Muscle of leg (tissue), 3 donors: ENCODE measurements at regions not wholly inside any gene's neighbourhood (a gene's known extent, or its start where the extent isn't known, plus 50 kb on each side); places are given as distances from the start of the nearest gene placed in this dataset.

Source experiments
- DNase-seq: peaks from one replicate; pipeline ENCODE4 v3.0.0; 2013
- H3K27ac ChIP-seq: one replicate; pipeline ENCODE4 v1.5.1; 2013; ENCODE audit warnings: mild to moderate bottlenecking, low read length, control low read depth
- H3K27me3 ChIP-seq: one replicate; pipeline ENCODE4 v1.6.1; 2013; ENCODE audit warnings: low read length; ENCODE audit not compliant: control insufficient read depth, insufficient read depth
- H3K36me3 ChIP-seq: one replicate; pipeline ENCODE4 v1.6.1; 2013; ENCODE audit warnings: low read length; ENCODE audit not compliant: control insufficient read depth, insufficient read depth
- H3K4me1 ChIP-seq: one replicate; pipeline ENCODE4 v1.6.1; 2013; ENCODE audit warnings: low read length; ENCODE audit not compliant: control insufficient read depth, insufficient read depth
- H3K4me3 ChIP-seq: one replicate; pipeline ENCODE4 v1.5.1; 2013; ENCODE audit warnings: low read length, control low read depth
- H3K9me3 ChIP-seq: replicated peaks from 2 replicates; pipeline ENCODE4 v1.6.1; 2013; ENCODE audit warnings: low read depth, low read length; ENCODE audit not compliant: control insufficient read depth
- WGBS: methylation state at CpG from one replicate; pipeline ENCODE4 v1.1.5; 2013; ENCODE audit warnings: missing lambda C conversion rate; ENCODE audit not compliant: insufficient coverage; 5-methylcytosine and 5-hydroxymethylcytosine counted together

DNA sequence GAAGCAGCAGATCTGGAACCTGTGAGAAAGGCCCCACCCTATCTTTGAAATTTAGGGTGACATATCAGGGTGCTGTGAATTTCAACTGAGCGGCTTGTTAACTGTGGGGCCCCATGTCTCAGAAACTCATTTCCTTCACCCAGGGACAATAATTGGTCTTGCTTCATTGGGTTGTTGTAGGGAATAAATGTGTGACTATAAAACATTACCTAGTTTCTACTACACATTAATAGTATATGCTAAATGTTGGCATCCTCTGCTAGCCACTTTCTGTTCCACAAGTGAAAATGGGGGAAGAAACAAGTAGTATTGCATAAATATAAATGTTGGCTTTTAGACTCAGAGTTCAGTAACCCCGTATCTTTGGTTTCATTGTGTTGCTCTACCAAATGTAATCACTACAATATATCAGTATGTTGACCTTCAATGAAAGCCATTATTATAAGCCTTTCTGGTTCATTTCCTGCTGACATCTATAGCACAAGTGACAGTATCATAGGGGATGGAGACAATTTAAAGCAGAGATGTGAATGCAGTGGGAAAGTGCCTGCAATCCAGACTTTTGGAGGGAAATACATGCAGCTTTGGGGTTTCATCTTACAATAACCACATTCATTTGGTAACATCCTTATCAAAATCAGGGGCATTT lies 905.5 kb upstream of the RAG2 start:
- no peaks in the 10 kb centered on the region for H3K36me3 ChIP-seq
- no CpG with 5 or more reads among the region's 2 CpGs for WGBS
- no peak overlapping the region for H3K27ac ChIP-seq

DNA sequence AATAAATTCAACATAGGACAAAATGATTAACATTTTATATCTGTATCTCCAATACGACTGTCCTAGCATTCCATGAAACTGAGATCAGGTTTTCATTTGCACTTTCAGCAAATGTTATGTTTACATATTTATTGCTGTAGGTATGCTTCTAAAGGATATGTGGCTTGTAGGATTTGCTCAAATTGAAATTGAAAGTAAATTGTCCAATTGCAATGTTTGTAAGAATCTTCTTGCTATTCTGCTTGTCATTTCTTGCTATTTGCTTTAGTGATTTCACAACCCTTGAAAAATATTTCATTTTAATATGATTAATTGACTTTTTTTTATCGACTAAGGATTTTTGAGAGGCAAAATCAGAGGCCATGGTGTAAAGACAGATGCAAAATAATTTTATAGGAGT lies 904.2 kb upstream of the RAG2 start:
- WGBS: no CpG with 5 or more reads among the region's 2 CpGs
- H3K9me3 ChIP-seq: no peaks in the 10 kb centered on the region
- no peak overlapping the region for H3K4me3 ChIP-seq
- no peak overlapping the region for H3K27ac ChIP-seq
- no peak for DNase-seq
- H3K27me3 ChIP-seq: no peaks in the 10 kb centered on the region
- H3K4me1 ChIP-seq: no peaks in the 10 kb centered on the region
- H3K36me3 ChIP-seq: no peaks in the 10 kb centered on the region

More for the DNA sequence above, 905.5 kb upstream of the RAG2 start:
- Histone ChIP-seq H3K9me3 (no peaks in the 10 kb centered on the region), H3K4me3 (no peak overlapping the region), H3K4me1 (no peaks in the 10 kb centered on the region), H3K27me3 (no peaks in the 10 kb centered on the region)
- no peak for DNase-seq

- no peaks in the 10 kb centered on the region for H3K9me3 ChIP-seq
- H3K27ac ChIP-seq: no peak overlapping the region
- H3K4me1 ChIP-seq: no peaks in the 10 kb centered on the region
- no peaks in the 10 kb centered on the region for H3K27me3 ChIP-seq
- H3K36me3 ChIP-seq: no peaks in the 10 kb centered on the region
- DNase-seq: no peak
- 67% methylated on average over 2 of the region's 2 CpGs for WGBS
- H3K4me3 ChIP-seq: no peak overlapping the region
Measured at GRCh38 chr11:37500425-37500824, 902.4 kb upstream of the RAG2 start.

- no CpG with 5 or more reads among the region's 1 CpG for WGBS
Measured at GRCh38 chr11:37497326-37497725, 899.3 kb upstream of the RAG2 start.

DNA sequence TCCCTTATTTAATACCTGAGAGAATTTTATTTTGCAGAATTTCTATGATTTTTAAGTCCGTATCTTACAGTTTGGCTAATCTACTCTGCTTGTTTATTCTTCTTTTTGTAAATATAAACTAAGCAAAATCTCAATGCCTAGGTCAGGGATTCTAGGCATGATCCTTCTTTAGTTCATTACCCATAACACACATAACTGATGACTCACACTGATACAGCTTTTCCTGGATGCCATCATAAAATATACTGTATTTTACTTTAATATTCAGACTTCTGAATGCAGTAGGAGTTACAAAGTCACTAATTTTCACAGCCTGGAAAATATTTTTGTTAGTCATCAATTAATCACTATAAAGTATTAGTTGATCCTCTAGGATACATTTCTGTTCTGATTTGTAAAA lies 898.2 kb upstream of the RAG2 start:
- no peak for DNase-seq
- no peak overlapping the region for H3K4me3 ChIP-seq
- no peaks in the 10 kb centered on the region for H3K9me3 ChIP-seq
- H3K4me1 ChIP-seq: no peaks in the 10 kb centered on the region
- no peaks in the 10 kb centered on the region for H3K27me3 ChIP-seq
- no CpG with 5 or more reads among the region's 1 CpG for WGBS
- no peak overlapping the region for H3K27ac ChIP-seq
- no peaks in the 10 kb centered on the region for H3K36me3 ChIP-seq

More at GRCh38 chr11:37497326-37497725, 899.3 kb upstream of the RAG2 start:
- DNase-seq: no peak
- no peak overlapping the region for H3K27ac ChIP-seq
- H3K4me1 ChIP-seq: no peaks in the 10 kb centered on the region
- H3K27me3 ChIP-seq: no peaks in the 10 kb centered on the region
- H3K36me3 ChIP-seq: no peaks in the 10 kb centered on the region
- H3K9me3 ChIP-seq: no peaks in the 10 kb centered on the region
- no peak overlapping the region for H3K4me3 ChIP-seq

DNA sequence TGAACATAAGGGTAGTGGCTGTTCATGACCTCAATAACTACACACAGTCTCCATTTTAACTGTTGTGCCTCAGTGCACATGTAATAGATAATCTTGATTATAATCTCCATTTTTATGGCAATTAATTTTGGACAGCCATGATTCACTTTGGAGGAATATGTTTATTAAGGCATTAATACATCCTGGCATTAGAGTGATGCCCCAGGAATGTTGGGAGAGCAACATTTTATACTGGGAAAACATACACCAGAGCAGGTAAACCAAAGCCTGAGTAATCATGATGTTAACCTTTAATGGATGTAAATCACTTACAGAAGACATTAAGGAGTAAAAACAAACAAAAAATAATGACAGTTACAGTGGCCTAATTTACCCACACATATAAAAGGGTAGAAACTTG lies 886.3 kb upstream of the RAG2 start:
- DNase-seq: no peak
- Histone ChIP-seq H3K27me3 (no peaks in the 10 kb centered on the region), H3K4me3 (no peak overlapping the region)

DNA sequence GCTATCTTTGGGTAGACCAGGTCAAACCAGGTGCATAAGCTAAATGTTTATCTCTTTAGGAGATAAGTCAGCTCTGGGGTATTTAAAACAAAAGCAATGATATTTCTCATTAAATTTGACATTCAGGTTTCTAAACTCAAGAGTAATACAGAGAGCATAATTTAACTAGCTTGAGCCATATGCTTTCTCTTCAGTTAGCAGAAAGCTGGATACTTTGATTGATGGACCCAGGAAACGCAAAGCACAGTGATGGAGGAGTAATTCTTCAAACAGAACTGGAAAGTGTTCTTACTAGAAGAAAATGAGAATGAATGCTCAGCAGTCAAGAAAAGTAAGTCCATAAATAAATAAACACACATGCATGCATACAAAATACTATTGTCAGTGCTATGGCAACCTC lies 885.7 kb upstream of the RAG2 start:
- DNase-seq: no peak
- Histone ChIP-seq H3K9me3 (no peaks in the 10 kb centered on the region), H3K4me3 (no peak overlapping the region), H3K27ac (no peak overlapping the region), H3K36me3 (no peaks in the 10 kb centered on the region), H3K27me3 (no peaks in the 10 kb centered on the region), H3K4me1 (no peaks in the 10 kb centered on the region)
- WGBS: no CpG with 5 or more reads among the region's 1 CpG

More for the DNA sequence above, 886.3 kb upstream of the RAG2 start:
- Histone ChIP-seq H3K9me3 (no peaks in the 10 kb centered on the region), H3K4me1 (no peaks in the 10 kb centered on the region), H3K36me3 (no peaks in the 10 kb centered on the region), H3K27ac (no peak overlapping the region)

DNA sequence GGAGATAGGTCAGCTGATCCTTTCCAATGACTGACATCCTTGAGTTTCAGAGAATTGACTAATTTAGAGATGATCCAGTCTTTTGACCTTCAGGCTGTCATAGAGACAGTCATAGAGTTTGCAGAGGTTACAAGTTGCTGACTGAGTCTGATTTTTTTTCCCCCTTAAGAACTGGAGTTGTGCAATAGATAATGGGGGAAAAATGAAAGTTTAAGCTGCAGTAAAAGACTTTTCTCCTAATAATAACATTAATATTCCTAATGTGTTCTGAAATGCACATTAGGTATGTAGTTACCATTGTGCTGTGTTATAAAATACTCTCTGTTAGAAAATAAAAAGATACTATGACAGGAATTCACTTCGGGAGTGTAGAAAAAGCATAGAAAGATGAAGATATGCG lies 876.9 kb upstream of the RAG2 start:
- Histone ChIP-seq H3K27ac (no peak overlapping the region), H3K27me3 (no peaks in the 10 kb centered on the region), H3K9me3 (no peaks in the 10 kb centered on the region), H3K4me3 (no peak overlapping the region), H3K4me1 (no peaks in the 10 kb centered on the region), H3K36me3 (no peaks in the 10 kb centered on the region)
- no peak for DNase-seq
- no CpG with 5 or more reads among the region's 2 CpGs for WGBS

- WGBS: 89% methylated on average over 3 of the region's 4 CpGs
- Histone ChIP-seq H3K4me3 (no peak overlapping the region), H3K27me3 (no peaks in the 10 kb centered on the region), H3K4me1 (no peaks in the 10 kb centered on the region), H3K36me3 (no peaks in the 10 kb centered on the region), H3K27ac (no peak overlapping the region), H3K9me3 (no peaks in the 10 kb centered on the region)
- no peak for DNase-seq
Measured at GRCh38 chr11:37468344-37468743, 870.3 kb upstream of the RAG2 start.

- Histone ChIP-seq H3K4me1 (no peaks in the 10 kb centered on the region), H3K4me3 (no peak overlapping the region), H3K27ac (no peak overlapping the region), H3K36me3 (no peaks in the 10 kb centered on the region), H3K9me3 (no peaks in the 10 kb centered on the region), H3K27me3 (no peaks in the 10 kb centered on the region)
- no peak for DNase-seq
Measured at GRCh38 chr11:37465221-37465620, 867.2 kb upstream of the RAG2 start.

- H3K27ac ChIP-seq: no peak overlapping the region
- no CpG with 5 or more reads among the region's 2 CpGs for WGBS
Measured at GRCh38 chr11:37459456-37459855, 861.4 kb upstream of the RAG2 start.

More at GRCh38 chr11:37459456-37459855, 861.4 kb upstream of the RAG2 start:
- no peaks in the 10 kb centered on the region for H3K27me3 ChIP-seq
- H3K36me3 ChIP-seq: no peaks in the 10 kb centered on the region
- no peak for DNase-seq
- no peak overlapping the region for H3K4me3 ChIP-seq
- no peaks in the 10 kb centered on the region for H3K4me1 ChIP-seq
- H3K9me3 ChIP-seq: no peaks in the 10 kb centered on the region
